ENCODE measurements at regions not wholly inside any gene's neighbourhood (a gene's known extent, or its start where the extent isn't known, plus 50 kb on each side); places are given as distances from the start of the nearest gene placed in this dataset.

GRCh38 chr6:134529305-134529704, 211.4 kb upstream of the SGK1 start:
- no peak for TF ChIP-seq POLR2A (IDR thresholded peaks at IDR 0.05; ENCODE audit: low read length)
- no peak for TF ChIP-seq TFCP2L1 (CRISPR knock-in tag; IDR thresholded peaks at IDR 0.05)
